ENCODE measurements at regions not wholly inside any gene's neighbourhood (a gene's known extent, or its start where the extent isn't known, plus 50 kb on each side); places are given as distances from the start of the nearest gene placed in this dataset.

DNA sequence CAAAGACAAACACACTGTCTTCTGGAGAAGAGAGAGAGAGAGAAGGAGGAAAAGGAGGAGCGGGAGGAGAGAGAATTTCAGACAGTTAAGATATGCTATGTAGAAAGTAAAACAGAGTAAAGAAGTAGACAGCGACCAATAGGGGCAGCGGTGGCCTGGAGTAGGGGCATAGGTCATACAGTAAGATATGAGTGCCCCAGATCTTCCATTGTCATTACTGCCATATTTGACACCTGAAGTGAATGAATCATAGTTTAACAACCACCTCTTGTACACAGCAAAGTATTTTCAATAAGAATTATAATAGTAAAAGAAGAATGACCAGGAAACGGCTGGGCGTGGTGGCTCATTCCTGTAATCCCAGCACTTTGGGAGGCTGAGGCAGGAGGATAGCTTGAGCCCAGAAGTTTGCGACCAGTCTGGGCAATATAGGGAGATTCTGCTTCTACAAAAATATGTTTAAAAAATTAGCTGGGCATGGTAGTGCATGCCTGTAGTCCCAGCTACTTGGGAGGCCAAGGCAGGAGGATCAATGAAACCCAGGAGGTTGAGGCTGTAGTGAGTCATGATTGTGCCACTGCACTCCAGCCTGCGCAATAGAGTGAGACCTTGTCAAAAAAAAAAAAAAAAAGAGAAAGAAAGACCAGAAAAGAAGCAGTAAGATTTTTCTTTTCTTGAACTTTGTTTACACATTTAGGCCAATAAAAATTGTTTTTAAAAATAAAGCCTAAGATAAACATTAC lies 77.0 kb upstream of the GPR158 start:
- TF ChIP-seq, protein P1, sequence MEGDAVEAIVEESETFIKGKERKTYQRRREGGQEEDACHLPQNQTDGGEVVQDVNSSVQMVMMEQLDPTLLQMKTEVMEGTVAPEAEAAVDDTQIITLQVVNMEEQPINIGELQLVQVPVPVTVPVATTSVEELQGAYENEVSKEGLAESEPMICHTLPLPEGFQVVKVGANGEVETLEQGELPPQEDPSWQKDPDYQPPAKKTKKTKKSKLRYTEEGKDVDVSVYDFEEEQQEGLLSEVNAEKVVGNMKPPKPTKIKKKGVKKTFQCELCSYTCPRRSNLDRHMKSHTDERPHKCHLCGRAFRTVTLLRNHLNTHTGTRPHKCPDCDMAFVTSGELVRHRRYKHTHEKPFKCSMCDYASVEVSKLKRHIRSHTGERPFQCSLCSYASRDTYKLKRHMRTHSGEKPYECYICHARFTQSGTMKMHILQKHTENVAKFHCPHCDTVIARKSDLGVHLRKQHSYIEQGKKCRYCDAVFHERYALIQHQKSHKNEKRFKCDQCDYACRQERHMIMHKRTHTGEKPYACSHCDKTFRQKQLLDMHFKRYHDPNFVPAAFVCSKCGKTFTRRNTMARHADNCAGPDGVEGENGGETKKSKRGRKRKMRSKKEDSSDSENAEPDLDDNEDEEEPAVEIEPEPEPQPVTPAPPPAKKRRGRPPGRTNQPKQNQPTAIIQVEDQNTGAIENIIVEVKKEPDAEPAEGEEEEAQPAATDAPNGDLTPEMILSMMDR (conservative IDR thresholded peaks at IDR 0.05; ENCODE audit: low read depth, low read length), result no peak
- TF ChIP-seq EZH2phosphoT487 (IDR thresholded peaks at IDR 0.05; ENCODE audit: borderline replicate concordance, low read length) (no peak), EZH2 (IDR thresholded peaks at IDR 0.05; ENCODE audit: low read length, unreplicated experiment) (no peak)
